ENCODE measurements at regions not wholly inside any gene's neighbourhood (a gene's known extent, or its start where the extent isn't known, plus 50 kb on each side); places are given as distances from the start of the nearest gene placed in this dataset.
A peak's percentile ranks its signal among the peaks of the same experiment; 100 is the strongest.

GRCh38 chr16:85301231-85301630 is 189.0 kb upstream of the CIBAR2 start:
- intact Hi-C loops (cut with DNase I; ENCODE audit: low total_unique reads) = loop anchor here (10.0 kb wide), 1 partner anchor 314 kb away; the partner anchor contains the start of gene GSE1
- H3K4me3 ChIP-seq (ENCODE audit: low read depth, poor library complexity, severe bottlenecking) = no peak overlapping the region
- TF ChIP-seq POLR2A (IDR thresholded peaks at IDR 0.05) = no peak
- TF ChIP-seq CTCF (IDR thresholded peaks at IDR 0.05) = no peak
- 55 to 68% methylated on average over 5 to 6 of the region's 6 CpGs for WGBS, 2 donors
- no peak for DNase-seq (ENCODE audit: low spot score in 2 of 2)

- H3K4me3 ChIP-seq (ENCODE audit: low read depth, poor library complexity, severe bottlenecking) = no peak overlapping the region
- 78 to 85% methylated on average over 24 of the region's 24 CpGs for WGBS, 2 donors
- DNase-seq (ENCODE audit: low spot score in 2 of 2) = no peak
- TF ChIP-seq POLR2A (IDR thresholded peaks at IDR 0.05) (no peak), CTCF (IDR thresholded peaks at IDR 0.05) (no peak)
- intact Hi-C loops (cut with DNase I; ENCODE audit: low total_unique reads) = loop anchor here (10.0 kb wide), 1 partner anchor 313 kb away; the partner anchor contains the start of gene GSE1
These were observed 190.0 kb upstream of the CIBAR2 start for GRCh38 chr16:85302018-85302847.

GRCh38 chr16:85302848-85303353 is 190.6 kb upstream of the CIBAR2 start:
- intact Hi-C loops (cut with DNase I; ENCODE audit: low total_unique reads) = loop anchor here (10.0 kb wide), 1 partner anchor 312 kb away; the partner anchor contains the start of gene GSE1
- no peak for TF ChIP-seq CTCF (IDR thresholded peaks at IDR 0.05)
- H3K4me3 ChIP-seq (ENCODE audit: low read depth, poor library complexity, severe bottlenecking) = no peak overlapping the region
- WGBS, 2 donors = 71 to 74% methylated on average over 25 of the region's 26 CpGs
- DNase-seq (ENCODE audit: low spot score in 2 of 2) = no peak

DNA sequence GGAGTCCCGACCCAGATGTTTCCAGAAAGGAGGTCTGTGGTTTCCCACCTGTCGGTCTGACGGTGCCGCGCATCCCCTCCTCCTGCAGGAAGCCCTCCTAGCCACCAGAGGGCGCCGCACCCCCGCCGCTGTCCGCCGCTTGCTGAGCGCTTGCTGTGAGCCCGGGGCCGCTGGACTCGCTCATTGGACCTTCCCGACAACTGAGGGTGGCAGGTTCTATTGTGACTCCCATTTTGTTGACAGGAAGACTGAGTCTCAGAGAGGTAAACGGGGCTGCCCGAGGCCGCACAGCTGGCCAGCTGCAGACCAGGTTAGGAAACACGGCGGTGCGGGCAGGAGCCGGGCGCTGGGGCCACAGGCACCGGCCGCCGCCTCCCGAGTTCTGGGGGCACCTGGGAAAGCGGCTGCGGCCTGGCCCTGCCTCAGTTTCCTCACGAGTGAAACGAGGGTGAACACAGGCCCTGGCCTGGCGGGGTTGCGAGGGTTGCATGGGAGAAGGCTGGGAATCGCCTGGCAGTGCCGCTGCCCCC is 191.1 kb upstream of the CIBAR2 start:
- DNase-seq (ENCODE audit: low spot score in 2 of 2) = no peak
- intact Hi-C loops (cut with DNase I; ENCODE audit: low total_unique reads) = loop anchor here (10.0 kb wide), 1 partner anchor 311 kb away; the partner anchor contains the start of gene GSE1
- H3K4me3 ChIP-seq (ENCODE audit: low read depth, poor library complexity, severe bottlenecking) = no peak overlapping the region
- TF ChIP-seq CTCF (IDR thresholded peaks at IDR 0.05) (peak in 1 of 3 donors; percentile 82), POLR2A (IDR thresholded peaks at IDR 0.05) (no peak)
- 53 to 59% methylated on average over 36 of the region's 36 CpGs for WGBS, 2 donors

DNA sequence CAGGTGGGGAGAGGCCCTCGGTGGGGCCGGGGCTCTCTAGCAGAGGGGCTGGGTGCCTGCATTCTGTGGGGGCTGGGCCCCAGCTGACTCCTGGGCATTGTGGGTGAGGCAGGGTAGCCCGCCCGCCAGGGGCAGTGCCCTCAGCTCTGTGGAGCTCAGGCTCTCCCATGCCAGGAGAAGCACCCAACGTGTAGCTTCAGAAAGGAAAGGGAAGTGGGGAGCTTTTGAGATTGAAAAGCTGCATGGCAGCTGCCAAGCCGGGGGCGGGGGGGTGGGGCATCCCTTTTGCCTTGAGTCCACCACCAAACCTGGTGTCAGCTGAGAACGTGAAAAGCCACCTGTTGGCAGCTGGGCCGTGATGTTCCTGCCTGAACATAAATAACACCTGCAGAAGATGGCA is 192.1 kb upstream of the CIBAR2 start:
- WGBS, 2 donors = 72 to 77% methylated on average over 9 of the region's 9 CpGs
- intact Hi-C loops (cut with DNase I; ENCODE audit: low total_unique reads) = loop anchor here (10.0 kb wide), 1 partner anchor 310 kb away; the partner anchor contains the start of gene GSE1
- TF ChIP-seq CTCF (IDR thresholded peaks at IDR 0.05) (no peak), POLR2A (IDR thresholded peaks at IDR 0.05) (no peak)
- no peak overlapping the region for H3K4me3 ChIP-seq (ENCODE audit: low read depth, poor library complexity, severe bottlenecking)
- no peak for DNase-seq (ENCODE audit: low spot score in 2 of 2)

Data from lower leg skin (tissue), 4 donors.